Activated naive CD8-positive, alpha-beta T cell treated with anti-CD3 and anti-CD28 coated beads for 36 hours (primary cell): ENCODE measurements at regions not wholly inside any gene's neighbourhood (a gene's known extent, or its start where the extent isn't known, plus 50 kb on each side); places are given as distances from the start of the nearest gene placed in this dataset.
"Not testable (repeated sequence)": the region's sequence is repeated elsewhere in the genome, so short reads cannot be mapped to it uniquely, and the experiment has no call there.

Source experiments
- DNase-seq: peaks from one replicate; pipeline ENCODE4 v3.0.0; 2021
- H3K27ac Mint-ChIP-seq: one replicate; pipeline ENCODE4 v1.8.0; 2022; ENCODE audit warnings: mild to moderate bottlenecking, moderate library complexity, mixed read lengths
- H3K27me3 Mint-ChIP-seq: one replicate; pipeline ENCODE4 v1.8.0; 2022; ENCODE audit warnings: mild to moderate bottlenecking, mixed read lengths
- H3K36me3 Mint-ChIP-seq: one replicate; pipeline ENCODE4 v1.8.0; 2021; ENCODE audit warnings: mild to moderate bottlenecking, mixed read lengths
- H3K4me1 Mint-ChIP-seq: one replicate; pipeline ENCODE4 v1.8.0; 2021; ENCODE audit warnings: mixed read lengths
- H3K4me3 Mint-ChIP-seq: one replicate; pipeline ENCODE4 v1.8.0; 2022; ENCODE audit warnings: mild to moderate bottlenecking, moderate library complexity, mixed read lengths
- H3K9me3 Mint-ChIP-seq: one replicate; pipeline ENCODE4 v1.8.0; 2022; ENCODE audit warnings: mixed read lengths

DNA sequence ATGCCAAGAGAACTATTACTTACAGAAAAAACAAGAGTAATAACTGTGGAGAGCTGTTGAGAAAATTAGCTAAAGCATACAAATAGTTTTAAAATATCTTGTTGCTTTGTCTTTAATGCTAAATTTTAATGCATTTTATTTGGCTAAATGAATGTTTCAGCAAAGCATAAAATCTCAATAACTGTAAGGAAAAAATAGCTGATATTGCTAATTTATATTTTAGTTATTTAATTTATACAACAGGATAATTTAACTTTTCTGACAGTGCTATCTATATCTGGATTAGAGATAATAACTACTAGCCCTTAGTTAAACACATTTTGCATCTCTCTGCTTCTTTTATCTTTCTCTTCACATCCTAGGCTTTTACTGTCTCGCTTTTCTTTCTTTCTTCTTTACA lies 1014.9 kb upstream of the COX7C start:
- Mint-ChIP-seq H3K4me3 (no peak overlapping the region), H3K27ac (no peak overlapping the region), H3K36me3 (no peaks in the 10 kb centered on the region), H3K9me3 (peaks cover 4% of the 10 kb centered on the region), H3K4me1 (no peaks in the 10 kb centered on the region), H3K27me3 (no peaks in the 10 kb centered on the region)
- no peak for DNase-seq

DNA sequence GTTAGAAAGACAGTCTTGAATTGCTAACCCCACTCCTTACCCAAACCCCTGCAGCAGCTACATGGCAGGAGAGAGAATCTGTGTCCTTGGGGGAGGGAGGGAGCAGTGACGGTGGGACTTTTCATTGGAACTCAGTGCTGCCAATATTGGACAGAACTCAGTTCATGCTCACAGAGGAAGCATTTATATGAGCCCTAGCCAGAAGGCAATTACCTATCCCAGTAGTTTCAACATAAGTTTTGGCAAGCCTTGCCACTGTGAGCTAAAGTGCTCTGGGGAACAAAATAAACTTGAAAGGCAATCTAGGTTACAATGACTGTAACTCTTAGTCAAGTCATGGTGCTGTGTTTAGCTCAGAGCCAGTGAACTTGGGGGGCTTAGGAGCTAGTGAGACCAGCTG lies 1013.4 kb upstream of the COX7C start:
- H3K9me3 Mint-ChIP-seq: peaks cover 4% of the 10 kb centered on the region
- H3K36me3 Mint-ChIP-seq: no peaks in the 10 kb centered on the region
- H3K27ac Mint-ChIP-seq: no peak overlapping the region
- no peaks in the 10 kb centered on the region for H3K4me1 Mint-ChIP-seq
- H3K27me3 Mint-ChIP-seq: no peaks in the 10 kb centered on the region
- H3K4me3 Mint-ChIP-seq: no peak overlapping the region
- DNase-seq: no peak

DNA sequence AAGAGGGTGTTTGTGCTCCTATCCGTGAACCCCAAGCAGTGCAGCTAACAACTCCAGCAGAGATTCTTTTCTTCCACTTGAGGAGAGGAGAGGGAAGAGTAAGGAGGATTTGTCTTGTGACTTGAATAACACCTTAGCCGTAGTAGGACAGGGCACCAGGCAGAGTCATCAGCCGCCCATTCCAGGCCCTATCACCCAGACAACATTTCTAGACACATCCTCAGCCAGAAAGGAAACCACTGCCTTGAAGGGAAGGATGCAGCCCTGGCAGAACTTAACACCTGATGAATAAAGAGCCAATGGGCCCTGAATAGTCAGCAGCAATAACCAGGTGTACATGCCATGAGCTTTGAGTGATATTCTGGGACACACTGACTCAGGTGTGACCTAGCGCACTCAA lies 1013.0 kb upstream of the COX7C start:
- Mint-ChIP-seq H3K36me3 (no peaks in the 10 kb centered on the region), H3K4me1 (no peaks in the 10 kb centered on the region), H3K9me3 (peaks cover 4% of the 10 kb centered on the region), H3K27me3 (no peaks in the 10 kb centered on the region), H3K4me3 (no peak overlapping the region), H3K27ac (no peak overlapping the region)
- DNase-seq: no peak

DNA sequence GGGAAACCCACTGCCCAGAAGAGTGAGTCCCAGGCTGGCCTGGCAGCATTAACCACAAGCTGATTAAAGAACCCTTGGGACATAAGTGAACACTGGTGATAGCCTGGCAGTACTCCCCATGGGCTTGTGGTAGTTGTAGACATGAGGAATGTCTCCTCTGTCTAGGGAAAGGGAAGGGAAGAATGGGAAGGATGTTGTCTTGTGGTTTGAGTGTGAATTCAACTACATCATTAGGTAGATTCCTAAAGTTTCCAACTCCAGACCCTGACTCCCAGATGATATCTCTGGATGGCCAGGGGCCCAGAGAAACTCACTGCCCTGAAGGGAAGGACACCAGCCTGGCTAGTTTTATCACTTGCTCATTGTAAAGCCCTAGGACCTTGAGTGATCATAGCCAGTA lies 1012.4 kb upstream of the COX7C start:
- Mint-ChIP-seq H3K27me3 (no peaks in the 10 kb centered on the region), H3K27ac (no peak overlapping the region), H3K9me3 (peaks cover 4% of the 10 kb centered on the region), H3K4me3 (no peak overlapping the region), H3K36me3 (no peaks in the 10 kb centered on the region), H3K4me1 (no peaks in the 10 kb centered on the region)
- DNase-seq: no peak

DNA sequence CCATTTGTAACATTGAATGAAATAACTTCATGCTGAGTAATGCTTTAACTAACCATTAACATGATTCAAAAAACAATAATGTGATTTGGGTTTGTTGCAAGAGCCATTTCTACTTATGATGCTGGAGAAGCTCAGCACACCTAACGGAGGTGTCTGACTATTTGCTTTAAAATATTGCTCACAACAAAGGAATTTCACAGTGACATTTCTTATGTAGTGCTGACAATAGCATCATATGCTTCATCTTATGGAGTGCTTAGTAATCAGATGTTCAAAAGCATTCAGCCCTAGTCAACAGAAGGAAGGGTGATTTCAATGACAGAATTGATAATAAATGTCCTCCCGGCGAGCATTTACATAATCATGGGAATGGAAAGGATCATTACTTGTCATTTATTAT lies 1003.3 kb upstream of the COX7C start:
- Mint-ChIP-seq H3K4me3 (no peak overlapping the region), H3K27me3 (no peaks in the 10 kb centered on the region), H3K36me3 (no peaks in the 10 kb centered on the region), H3K4me1 (no peaks in the 10 kb centered on the region), H3K27ac (no peak overlapping the region), H3K9me3 (peaks cover 4% of the 10 kb centered on the region)
- no peak for DNase-seq

DNA sequence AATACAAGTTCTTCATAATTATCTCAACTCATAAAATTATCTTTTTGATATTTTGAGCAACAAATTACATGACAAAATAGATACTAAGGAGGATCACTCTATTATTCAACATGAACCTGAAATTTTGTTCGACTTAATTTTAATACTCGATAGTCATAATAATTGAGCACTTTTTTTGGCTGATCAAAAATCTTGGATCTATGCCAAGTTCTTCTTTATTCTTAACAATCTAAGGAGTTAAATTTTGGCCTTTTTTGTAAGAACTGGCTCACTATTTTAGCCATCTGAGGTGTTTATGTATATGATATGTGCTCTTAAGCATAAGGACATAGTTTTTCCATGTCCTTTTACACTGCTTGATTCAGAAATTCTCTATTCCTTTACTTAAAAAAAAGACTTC lies 996.1 kb upstream of the COX7C start:
- Mint-ChIP-seq H3K4me3 (no peak overlapping the region), H3K9me3 (peaks cover 5% of the 10 kb centered on the region), H3K27ac (no peak overlapping the region), H3K27me3 (no peaks in the 10 kb centered on the region), H3K4me1 (no peaks in the 10 kb centered on the region), H3K36me3 (no peaks in the 10 kb centered on the region)
- no peak for DNase-seq

DNA sequence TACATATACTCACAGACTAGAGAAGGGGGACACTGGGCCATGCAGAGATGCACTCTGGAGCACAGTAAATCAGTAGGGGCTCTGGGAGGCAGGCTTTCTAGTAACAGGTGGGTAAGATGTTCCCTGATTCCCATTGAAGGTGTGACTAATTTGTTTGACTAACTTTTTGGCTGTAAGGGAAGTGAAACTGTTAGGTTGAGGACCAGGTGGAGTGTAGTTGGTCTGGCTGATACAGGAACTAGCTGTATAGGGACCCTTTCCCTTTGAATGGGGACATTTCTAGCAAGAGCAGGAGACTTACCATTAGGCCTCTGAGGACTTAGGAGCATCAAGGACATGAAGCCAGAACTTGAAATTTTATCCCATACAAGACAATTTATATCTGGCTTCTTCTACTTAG lies 989.6 kb upstream of the COX7C start:
- Mint-ChIP-seq H3K27ac (no peak overlapping the region), H3K4me1 (no peaks in the 10 kb centered on the region), H3K4me3 (no peak overlapping the region), H3K9me3 (no peaks in the 10 kb centered on the region), H3K27me3 (no peaks in the 10 kb centered on the region), H3K36me3 (no peaks in the 10 kb centered on the region)
- DNase-seq: no peak

DNA sequence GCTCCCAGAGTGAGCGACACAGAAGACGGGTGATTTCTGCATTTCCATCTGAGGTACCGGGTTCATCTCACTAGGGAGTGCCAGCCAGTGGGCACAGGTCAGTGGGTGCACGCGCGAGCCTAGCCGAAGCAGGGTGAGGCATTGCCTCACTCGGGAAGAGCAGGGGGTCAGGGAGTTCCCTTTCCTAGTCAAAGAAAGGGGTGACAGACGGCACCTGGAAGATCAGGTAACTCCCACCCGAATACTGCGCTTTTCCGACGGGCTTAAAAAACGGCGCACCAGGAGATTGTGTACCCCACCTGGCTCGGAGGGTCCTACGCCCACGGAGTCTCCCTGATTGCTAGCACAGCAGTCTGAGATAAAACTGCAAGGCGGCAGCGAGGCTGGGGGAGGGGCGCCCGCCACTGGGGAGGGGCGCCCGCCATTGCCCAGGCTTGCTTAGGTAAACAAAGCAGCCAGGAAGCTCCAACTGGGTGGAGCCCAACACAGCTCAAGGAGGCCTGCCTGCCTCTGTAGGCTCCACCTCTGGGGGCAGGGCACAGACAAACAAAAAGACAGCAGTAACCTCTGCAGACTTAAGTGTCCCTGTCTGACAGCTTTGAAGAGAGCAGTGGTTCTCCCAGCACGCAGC lies 979.1 kb upstream of the COX7C start:
- DNase-seq, H3K4me1 Mint-ChIP-seq, H3K9me3 Mint-ChIP-seq, H3K4me3 Mint-ChIP-seq, H3K27ac Mint-ChIP-seq, H3K27me3 Mint-ChIP-seq, H3K36me3 Mint-ChIP-seq: not testable (repeated sequence)

DNA sequence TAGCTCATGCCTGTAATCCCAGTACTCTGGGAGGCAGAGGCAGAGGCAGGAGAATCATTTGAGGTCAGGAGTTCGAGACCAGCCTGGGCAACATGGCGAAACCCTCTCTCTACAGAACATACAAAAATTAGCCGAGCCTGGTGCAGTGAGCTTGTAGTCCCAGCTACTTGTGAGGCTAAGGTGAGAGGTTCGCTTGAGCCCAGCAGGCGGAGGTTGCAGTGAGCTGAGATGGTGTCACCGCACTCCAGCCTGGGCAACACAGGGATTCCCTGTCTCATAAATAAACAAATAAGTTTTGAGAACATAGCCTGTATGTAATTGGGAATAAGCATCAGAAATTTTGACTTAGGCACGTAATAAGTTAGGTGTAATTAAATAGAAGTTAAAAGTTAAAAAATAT lies 971.7 kb upstream of the COX7C start:
- Mint-ChIP-seq H3K4me1 (no peaks in the 10 kb centered on the region), H3K27ac (no peak overlapping the region), H3K9me3 (no peaks in the 10 kb centered on the region), H3K27me3 (no peaks in the 10 kb centered on the region), H3K4me3 (no peak overlapping the region), H3K36me3 (no peaks in the 10 kb centered on the region)
- no peak for DNase-seq

DNA sequence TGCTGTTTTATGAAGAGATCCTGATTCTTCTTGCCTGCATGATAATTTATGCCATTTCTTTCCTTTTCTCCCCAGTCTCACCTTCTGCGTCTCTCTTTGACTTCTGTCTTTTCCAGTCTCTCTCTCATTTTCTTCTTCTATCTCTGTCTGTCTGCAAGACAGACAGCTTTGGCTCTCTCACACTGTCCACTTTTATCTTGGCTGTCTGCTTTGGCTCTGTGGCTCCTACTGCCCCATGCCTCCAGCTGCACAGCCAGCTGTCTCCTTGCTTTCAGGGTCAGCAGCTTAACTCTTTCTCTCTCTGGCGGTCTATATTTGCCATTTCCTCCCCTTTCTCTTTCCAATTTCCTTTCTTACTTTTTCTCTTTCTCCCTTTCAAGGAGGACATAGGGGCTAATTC lies 971.1 kb upstream of the COX7C start:
- H3K4me3 Mint-ChIP-seq: no peak overlapping the region

DNA sequence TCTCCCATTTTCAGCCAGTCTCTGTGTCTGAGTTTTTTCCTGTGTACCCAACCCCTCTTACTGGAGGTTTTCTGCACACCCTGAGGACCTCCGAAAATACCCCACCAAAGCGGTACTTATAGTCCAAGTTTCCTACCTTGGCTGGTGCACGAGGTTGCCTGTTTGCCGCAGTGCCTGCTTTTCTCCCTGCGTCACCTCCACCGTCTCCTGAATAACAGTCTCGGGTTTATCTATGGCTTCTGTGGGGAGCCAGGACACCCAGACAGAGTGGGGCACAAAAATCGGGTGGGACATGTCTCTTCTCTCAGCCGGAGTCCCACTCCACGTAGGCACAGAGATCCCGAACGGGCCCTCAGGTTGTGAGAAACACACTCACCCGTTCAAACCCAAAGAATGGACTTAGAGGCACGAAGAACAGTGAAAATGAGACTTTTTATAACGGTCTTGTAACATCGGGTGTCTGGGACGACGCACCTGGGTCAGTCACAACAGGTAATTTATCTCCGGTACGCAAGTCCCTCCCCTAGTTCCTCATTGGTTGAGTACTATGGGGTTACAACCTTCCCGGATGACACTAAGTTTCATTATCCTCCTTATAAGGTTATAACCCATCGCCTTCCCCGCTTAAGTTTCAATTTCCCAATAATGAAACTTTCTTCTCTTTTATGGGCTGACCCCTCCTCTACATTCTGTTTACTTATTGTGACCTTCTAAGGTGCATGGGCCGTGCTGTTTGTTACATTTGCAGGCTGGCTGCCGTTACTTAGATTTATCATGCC lies 970.2 kb upstream of the COX7C start:
- no peaks in the 10 kb centered on the region for H3K27me3 Mint-ChIP-seq
- no peaks in the 10 kb centered on the region for H3K36me3 Mint-ChIP-seq
- no peak overlapping the region for H3K4me3 Mint-ChIP-seq
- H3K9me3 Mint-ChIP-seq: no peaks in the 10 kb centered on the region
- no peak for DNase-seq
- H3K4me1 Mint-ChIP-seq: no peaks in the 10 kb centered on the region
- H3K27ac Mint-ChIP-seq: no peak overlapping the region

More for the DNA sequence above, 971.1 kb upstream of the COX7C start:
- Mint-ChIP-seq H3K9me3 (no peaks in the 10 kb centered on the region), H3K4me1 (no peaks in the 10 kb centered on the region), H3K27me3 (no peaks in the 10 kb centered on the region), H3K36me3 (no peaks in the 10 kb centered on the region), H3K27ac (no peak overlapping the region)
- no peak for DNase-seq

DNA sequence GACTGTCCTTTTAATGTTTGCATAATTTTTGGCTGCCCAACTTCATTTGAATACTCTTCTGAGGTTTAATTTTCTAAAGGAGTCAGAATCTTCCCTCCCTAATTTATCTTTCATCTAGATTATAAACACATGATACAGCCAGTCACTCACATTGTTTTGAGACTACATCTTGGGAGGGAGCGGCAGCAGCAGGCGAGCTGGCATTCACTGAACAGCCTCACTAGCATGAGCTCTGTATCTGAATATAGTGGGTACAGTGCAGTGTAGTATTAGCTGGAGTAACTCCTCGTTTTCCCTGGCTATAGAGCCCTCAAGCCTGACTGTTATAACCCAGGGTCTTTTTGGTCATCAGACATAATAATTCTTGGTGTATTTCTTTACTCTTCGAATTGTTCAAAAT lies 969.2 kb upstream of the COX7C start:
- Mint-ChIP-seq H3K27ac (no peak overlapping the region), H3K9me3 (no peaks in the 10 kb centered on the region), H3K4me1 (no peaks in the 10 kb centered on the region), H3K27me3 (no peaks in the 10 kb centered on the region), H3K4me3 (no peak overlapping the region), H3K36me3 (no peaks in the 10 kb centered on the region)
- no peak for DNase-seq

DNA sequence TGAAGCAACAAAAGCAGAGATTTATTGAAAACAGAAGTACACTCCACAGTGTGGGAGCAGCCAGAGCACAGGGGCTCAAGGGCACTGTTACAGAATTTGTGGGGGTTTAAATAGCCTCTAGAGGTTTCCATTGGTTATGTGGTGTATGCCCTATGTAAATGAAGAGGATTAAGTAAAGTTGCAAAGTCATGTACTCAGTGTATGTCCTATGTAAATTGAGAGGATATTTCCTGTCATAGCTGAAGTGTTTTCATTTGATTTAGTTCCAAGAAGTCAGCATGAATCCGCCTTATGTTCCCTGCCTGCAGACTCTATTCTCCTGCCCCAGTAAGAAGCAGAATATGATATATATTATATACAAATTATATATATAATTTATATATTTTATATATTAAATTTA lies 966.0 kb upstream of the COX7C start:
- Mint-ChIP-seq H3K27ac (no peak overlapping the region), H3K9me3 (peaks cover 15% of the 10 kb centered on the region), H3K4me1 (no peaks in the 10 kb centered on the region), H3K36me3 (no peaks in the 10 kb centered on the region), H3K27me3 (no peaks in the 10 kb centered on the region), H3K4me3 (no peak overlapping the region)
- no peak for DNase-seq

DNA sequence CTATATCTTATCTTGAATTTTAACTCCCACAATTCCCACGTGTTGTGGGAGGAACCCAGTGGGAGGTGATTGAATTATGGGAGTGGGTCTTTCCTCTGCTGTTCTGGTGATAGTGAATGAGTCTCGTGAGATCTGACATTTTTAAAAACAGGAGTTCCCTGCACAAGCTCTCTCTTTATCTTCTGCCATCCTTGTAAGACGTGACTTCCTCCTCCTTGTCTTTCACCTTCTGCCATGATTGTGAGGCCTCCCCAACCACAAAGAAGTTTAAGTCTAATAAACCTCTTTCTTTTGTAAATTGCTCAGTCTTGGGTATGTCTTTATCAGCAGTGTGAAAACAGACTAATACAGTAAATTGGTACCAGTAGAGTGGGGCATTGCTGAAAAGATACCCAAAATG lies 963.6 kb upstream of the COX7C start:
- DNase-seq, H3K27me3 Mint-ChIP-seq, H3K4me3 Mint-ChIP-seq, H3K36me3 Mint-ChIP-seq, H3K27ac Mint-ChIP-seq, H3K4me1 Mint-ChIP-seq: not testable (repeated sequence)
- H3K9me3 Mint-ChIP-seq: peaks cover 18% of the 10 kb centered on the region

DNA sequence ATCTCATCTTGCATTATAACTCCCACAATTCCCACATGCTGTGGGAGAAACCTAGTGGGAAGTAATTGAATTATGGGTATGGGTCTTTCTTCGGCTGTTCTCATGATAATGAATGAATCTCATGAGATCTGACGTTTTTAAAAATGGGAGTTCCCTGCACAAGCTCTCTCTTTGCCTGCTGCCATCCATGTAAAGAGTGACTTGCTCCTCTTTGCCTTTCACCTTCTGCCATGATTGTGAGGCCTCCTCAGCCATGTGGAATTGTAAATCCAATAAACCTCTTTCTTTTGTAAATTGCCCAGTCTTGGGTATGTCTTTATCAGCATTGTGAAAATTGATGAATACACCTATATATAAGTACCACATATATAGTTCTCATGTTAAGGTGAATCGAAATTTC lies 961.7 kb upstream of the COX7C start:
- H3K4me1 Mint-ChIP-seq: no peaks in the 10 kb centered on the region
- no peaks in the 10 kb centered on the region for H3K36me3 Mint-ChIP-seq
- DNase-seq: no peak
- H3K9me3 Mint-ChIP-seq: peaks cover 22% of the 10 kb centered on the region
- H3K27me3 Mint-ChIP-seq: no peaks in the 10 kb centered on the region
- no peak overlapping the region for H3K27ac Mint-ChIP-seq
- H3K4me3 Mint-ChIP-seq: no peak overlapping the region

DNA sequence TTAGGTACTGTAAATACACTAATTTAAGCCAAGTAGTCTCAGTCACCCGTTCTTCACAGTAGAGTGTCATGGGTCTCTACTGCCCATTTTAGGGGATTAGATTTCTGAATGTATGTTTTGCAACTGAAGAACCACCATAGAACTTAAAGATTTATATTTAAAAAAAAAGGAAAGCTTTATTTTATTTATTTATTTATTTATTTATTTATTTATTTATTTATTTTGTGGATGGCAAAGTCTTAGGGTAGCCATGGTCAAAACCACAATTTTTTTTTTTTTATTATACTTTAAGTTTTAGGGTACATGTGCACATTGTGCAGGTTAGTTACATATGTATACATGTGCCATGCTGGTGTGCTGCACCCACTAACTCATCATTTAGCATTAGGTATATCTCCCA lies 960.4 kb upstream of the COX7C start:
- DNase-seq, H3K4me1 Mint-ChIP-seq, H3K36me3 Mint-ChIP-seq, H3K4me3 Mint-ChIP-seq, H3K27me3 Mint-ChIP-seq, H3K27ac Mint-ChIP-seq: not testable (repeated sequence)
- H3K9me3 Mint-ChIP-seq: peaks cover 22% of the 10 kb centered on the region
